A549 (cell line): ENCODE measurements at regions not wholly inside any gene's neighbourhood (a gene's known extent, or its start where the extent isn't known, plus 50 kb on each side); places are given as distances from the start of the nearest gene placed in this dataset.
"Not testable (repeated sequence)": the region's sequence is repeated elsewhere in the genome, so short reads cannot be mapped to it uniquely, and the experiment has no call there.

Experiments
- ATAC-seq, 2 experiments: fragments of 200-7000 bp in 1 of 2; fragments of >200 bp in 1 of 2; cut with Nextera tagmentation in 1 of 2; cut with Tn5 transposase in 1 of 2; 3 replicates each; pipeline versions ENCODE4 v1.8.0 to v1.9.1; 2018 to 2020; ENCODE audit warnings: mild to moderate bottlenecking in 1 of 2, moderate library complexity in 1 of 2
- CTCF ChIA-PET: fragments of 300-600 bp; sonication (Branson Sonifier 250); formaldehyde crosslinking; extraction: SDS; loops from one replicate; lab custom pipeline; 2021; ENCODE audit warnings: antibody characterized with exemption, inconsistent platforms; lab: Yijun Ruan, JAX
- POLR2A ChIA-PET: fragments of 350-600 bp; formaldehyde crosslinking; extraction: SDS; loops from one replicate; lab custom pipeline; 2021; ENCODE audit warnings: antibody characterized with exemption, inconsistent platforms; lab: Yijun Ruan, JAX
- DNase-seq, 2 experiments: peaks; one replicate each; pipeline versions ENCODE4 v3.0.0 to v3.0.0-alpha.2; 2011 to 2016; ENCODE audit warnings: low read depth in 1 of 2, low spot score in 1 of 2
- FAIRE-seq: peaks from 2 replicates; lab custom pipeline; 2011; peaks lifted over from hg19 to GRCh38; lab: Jason Lieb, UNC
- H3K27ac ChIP-seq, 2 experiments: fragments of >200 bp; sonication (Bioruptor Twin); formaldehyde crosslinking; 3 replicates each; pipeline ENCODE4 v1.5.1; 2016 to 2017
- H3K4me1 ChIP-seq: fragments of >200 bp; sonication (Bioruptor Twin); formaldehyde crosslinking; 3 replicates; pipeline ENCODE4 v1.6.1; 2016
- H3K4me2 ChIP-seq: fragments of >200 bp; sonication (Bioruptor Twin); formaldehyde crosslinking; 3 replicates; pipeline ENCODE4 v1.6.1; 2016
- H3K4me3 ChIP-seq: fragments of >200 bp; sonication (Bioruptor Twin); formaldehyde crosslinking; 3 replicates; pipeline ENCODE4 v1.5.1; 2016
- H3K9me3 ChIP-seq: fragments of >200 bp; sonication (Bioruptor Twin); formaldehyde crosslinking; 3 replicates; pipeline ENCODE4 v1.6.1; 2016
- CBX8 ChIP-seq: fragments of 200-600 bp; sonication (generic); IDR thresholded peaks from 2 replicates; pipeline ENCODE4 v1.6.1; 2016
- CEBPB ChIP-seq, 2 experiments: fragments of >200 bp in 1 of 2; sonication (Bioruptor Twin) in 1 of 2; formaldehyde crosslinking in 1 of 2; IDR thresholded peaks; 2 replicates each; pipeline ENCODE4 v1.6.1; 2012 to 2016
- CHD2 ChIP-seq: fragments of 150-350 bp; IDR thresholded peaks from 2 replicates; pipeline ENCODE4 v1.6.1; 2014; ENCODE audit warnings: low read length; ENCODE audit not compliant: partially characterized antibody
- EHF ChIP-seq: fragments of 250-450 bp; sonication (Bioruptor Pico); IDR thresholded peaks from 2 replicates; pipeline ENCODE4 v1.5.0; 2020; ENCODE audit warnings: mild to moderate bottlenecking
- FOXS1 ChIP-seq: fragments of 250-450 bp; sonication (Bioruptor Pico); IDR thresholded peaks from 2 replicates; pipeline ENCODE4 v1.5.0; 2020; ENCODE audit warnings: mild to moderate bottlenecking, moderate library complexity
- GATA3 ChIP-seq: IDR thresholded peaks from 2 replicates; pipeline ENCODE4 v1.6.1; 2012; ENCODE audit warnings: borderline replicate concordance
- HOXA7 ChIP-seq: fragments of 250-450 bp; sonication (Bioruptor Pico); IDR thresholded peaks from 2 replicates; pipeline ENCODE4 v1.5.0; 2020; ENCODE audit warnings: mild to moderate bottlenecking, moderate library complexity
- HOXB5 ChIP-seq: fragments of 250-450 bp; sonication (Bioruptor Pico); IDR thresholded peaks from 2 replicates; pipeline ENCODE4 v1.5.0; 2020; ENCODE audit warnings: mild to moderate bottlenecking, moderate library complexity
- KDM1A ChIP-seq: fragments of 200-600 bp; sonication (generic); IDR thresholded peaks from 2 replicates; pipeline ENCODE4 v1.6.1; 2016; ENCODE audit warnings: low read depth, mild to moderate bottlenecking
- MAFK ChIP-seq: fragments of 450-650 bp; IDR thresholded peaks from 2 replicates; pipeline ENCODE4 v1.6.1; 2014; ENCODE audit not compliant: partially characterized antibody
- MAX ChIP-seq: IDR thresholded peaks from 2 replicates; pipeline ENCODE4 v1.6.1; 2012
- NFE2L2 ChIP-seq: fragments of 150-350 bp; conservative IDR thresholded peaks from 2 replicates; pipeline ENCODE4 v1.6.1; 2014; ENCODE audit warnings: low read length
- PHF8 ChIP-seq: fragments of 200-600 bp; sonication (generic); IDR thresholded peaks from 2 replicates; pipeline ENCODE4 v1.6.1; 2016; ENCODE audit warnings: low read depth, mild to moderate bottlenecking, antibody characterized with exemption, moderate library complexity, borderline replicate concordance
- RARB ChIP-seq: fragments of 250-450 bp; sonication (Bioruptor Pico); IDR thresholded peaks from 2 replicates; pipeline ENCODE4 v1.8.0; 2021; ENCODE audit warnings: mild to moderate bottlenecking, moderate library complexity
- RCOR1 ChIP-seq: fragments of 150-350 bp; IDR thresholded peaks from 2 replicates; pipeline ENCODE4 v1.6.1; 2014; ENCODE audit warnings: antibody characterized with exemption, low read length, low read depth
- SMC3 ChIP-seq: fragments of >200 bp; sonication (Bioruptor Twin); formaldehyde crosslinking; IDR thresholded peaks from 3 replicates; pipeline ENCODE4 v1.6.1; 2018; ENCODE audit warnings: inconsistent platforms
- ZC3H11A ChIP-seq: fragments of 450-650 bp; IDR thresholded peaks from 2 replicates; pipeline ENCODE4 v1.6.1; 2014; ENCODE audit warnings: antibody characterized with exemption, mild to moderate bottlenecking
- ZNF302 ChIP-seq: fragments of 250-450 bp; sonication (Bioruptor Pico); IDR thresholded peaks from 2 replicates; pipeline ENCODE4 v1.9.0; 2021; ENCODE audit warnings: inconsistent platforms, mild to moderate bottlenecking, moderate library complexity
- WGBS: methylation state at CpG from one replicate; pipeline ENCODE4 v1.1.6; 2017; ENCODE audit errors: missing lambda C conversion rate; 5-methylcytosine and 5-hydroxymethylcytosine counted together
- TF ChIP-seq, protein P1 (sequence below): fragments of 200-600 bp; sonication (generic); IDR thresholded peaks from 2 replicates; pipeline ENCODE4 v1.6.1; 2016; ENCODE audit warnings: antibody characterized with exemption, mild to moderate bottlenecking, moderate library complexity
- TF ChIP-seq, protein P2 (sequence below): fragments of 150-350 bp; IDR thresholded peaks from 2 replicates; pipeline ENCODE4 v1.6.1; 2014; ENCODE audit warnings: low read depth, mild to moderate bottlenecking, low read length
- TF ChIP-seq, protein P3 (sequence below): fragments of >200 bp; sonication (Bioruptor Twin); formaldehyde crosslinking; IDR thresholded peaks from 2 replicates; pipeline ENCODE4 v1.6.1; 2016

- WGBS: 46% methylated on average over 1 of the region's 1 CpG
- no peak for ATAC-seq
Observed at GRCh38 chr3:29022976-29023375, 257.9 kb upstream of the RBMS3 start.

GRCh38 chr3:29026286-29026685 is 254.6 kb upstream of the RBMS3 start:
- no peak for DNase-seq
- H3K9me3 ChIP-seq: no peaks in the 10 kb centered on the region
- ChIA-PET POLR2A (no interaction called here), CTCF (interaction anchor here (0.5 kb wide), 1 partner anchor 416 kb away, joined by 3 read pairs; no protein-coding TSS in a partner anchor)
- FAIRE-seq: no peak
- H3K4me2 ChIP-seq: no peak overlapping the region
- TF ChIP-seq PHF8 (no peak), HOXB5 (CRISPR knock-in tag) (no peak), MAFK (no peak), EHF (CRISPR knock-in tag) (no peak), HOXA7 (no peak), CHD2 (no peak), NFE2L2 (no peak), ZC3H11A (no peak), RCOR1 (no peak), FOXS1 (CRISPR knock-in tag) (no peak), MAX (no peak), CEBPB (IDR thresholded peaks at IDR 0.05) (no peak), ZNF302 (CRISPR knock-in tag) (no peak)
- TF ChIP-seq, protein P1, sequence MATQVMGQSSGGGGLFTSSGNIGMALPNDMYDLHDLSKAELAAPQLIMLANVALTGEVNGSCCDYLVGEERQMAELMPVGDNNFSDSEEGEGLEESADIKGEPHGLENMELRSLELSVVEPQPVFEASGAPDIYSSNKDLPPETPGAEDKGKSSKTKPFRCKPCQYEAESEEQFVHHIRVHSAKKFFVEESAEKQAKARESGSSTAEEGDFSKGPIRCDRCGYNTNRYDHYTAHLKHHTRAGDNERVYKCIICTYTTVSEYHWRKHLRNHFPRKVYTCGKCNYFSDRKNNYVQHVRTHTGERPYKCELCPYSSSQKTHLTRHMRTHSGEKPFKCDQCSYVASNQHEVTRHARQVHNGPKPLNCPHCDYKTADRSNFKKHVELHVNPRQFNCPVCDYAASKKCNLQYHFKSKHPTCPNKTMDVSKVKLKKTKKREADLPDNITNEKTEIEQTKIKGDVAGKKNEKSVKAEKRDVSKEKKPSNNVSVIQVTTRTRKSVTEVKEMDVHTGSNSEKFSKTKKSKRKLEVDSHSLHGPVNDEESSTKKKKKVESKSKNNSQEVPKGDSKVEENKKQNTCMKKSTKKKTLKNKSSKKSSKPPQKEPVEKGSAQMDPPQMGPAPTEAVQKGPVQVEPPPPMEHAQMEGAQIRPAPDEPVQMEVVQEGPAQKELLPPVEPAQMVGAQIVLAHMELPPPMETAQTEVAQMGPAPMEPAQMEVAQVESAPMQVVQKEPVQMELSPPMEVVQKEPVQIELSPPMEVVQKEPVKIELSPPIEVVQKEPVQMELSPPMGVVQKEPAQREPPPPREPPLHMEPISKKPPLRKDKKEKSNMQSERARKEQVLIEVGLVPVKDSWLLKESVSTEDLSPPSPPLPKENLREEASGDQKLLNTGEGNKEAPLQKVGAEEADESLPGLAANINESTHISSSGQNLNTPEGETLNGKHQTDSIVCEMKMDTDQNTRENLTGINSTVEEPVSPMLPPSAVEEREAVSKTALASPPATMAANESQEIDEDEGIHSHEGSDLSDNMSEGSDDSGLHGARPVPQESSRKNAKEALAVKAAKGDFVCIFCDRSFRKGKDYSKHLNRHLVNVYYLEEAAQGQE: no peak
- TF ChIP-seq, protein P2, sequence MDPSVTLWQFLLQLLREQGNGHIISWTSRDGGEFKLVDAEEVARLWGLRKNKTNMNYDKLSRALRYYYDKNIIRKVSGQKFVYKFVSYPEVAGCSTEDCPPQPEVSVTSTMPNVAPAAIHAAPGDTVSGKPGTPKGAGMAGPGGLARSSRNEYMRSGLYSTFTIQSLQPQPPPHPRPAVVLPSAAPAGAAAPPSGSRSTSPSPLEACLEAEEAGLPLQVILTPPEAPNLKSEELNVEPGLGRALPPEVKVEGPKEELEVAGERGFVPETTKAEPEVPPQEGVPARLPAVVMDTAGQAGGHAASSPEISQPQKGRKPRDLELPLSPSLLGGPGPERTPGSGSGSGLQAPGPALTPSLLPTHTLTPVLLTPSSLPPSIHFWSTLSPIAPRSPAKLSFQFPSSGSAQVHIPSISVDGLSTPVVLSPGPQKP: no peak
- no peak overlapping the region for H3K4me3 ChIP-seq
- WGBS: 68% methylated on average over 2 of the region's 2 CpGs
- H3K27ac ChIP-seq: no peak overlapping the region
- H3K4me1 ChIP-seq: no peaks in the 10 kb centered on the region
- ATAC-seq: no peak

More at GRCh38 chr3:29022976-29023375, 257.9 kb upstream of the RBMS3 start:
- no peak for FAIRE-seq
- CTCF ChIA-PET: no interaction called here
- H3K4me3 ChIP-seq: no peak overlapping the region
- H3K27ac ChIP-seq: no peak overlapping the region
- no peaks in the 10 kb centered on the region for H3K9me3 ChIP-seq
- POLR2A ChIA-PET: no interaction called here
- H3K4me2 ChIP-seq: no peak overlapping the region
- no peak for DNase-seq
- no peaks in the 10 kb centered on the region for H3K4me1 ChIP-seq
- TF ChIP-seq KDM1A: no peak
- no peak for TF ChIP-seq CBX8
- TF ChIP-seq ZC3H11A: no peak
- TF ChIP-seq RARB: no peak
- no peak for TF ChIP-seq CEBPB (IDR thresholded peaks at IDR 0.05)
- TF ChIP-seq, protein P3, sequence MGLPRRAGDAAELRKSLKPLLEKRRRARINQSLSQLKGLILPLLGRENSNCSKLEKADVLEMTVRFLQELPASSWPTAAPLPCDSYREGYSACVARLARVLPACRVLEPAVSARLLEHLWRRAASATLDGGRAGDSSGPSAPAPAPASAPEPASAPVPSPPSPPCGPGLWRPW: no peak
- no peak for TF ChIP-seq SMC3

- FAIRE-seq (no peak), DNase-seq (no peak), ATAC-seq (no peak)
- Histone ChIP-seq H3K4me2 (no peak overlapping the region), H3K4me1 (no peaks in the 10 kb centered on the region), H3K9me3 (no peaks in the 10 kb centered on the region), H3K4me3 (no peak overlapping the region), H3K27ac (no peak overlapping the region)
- CTCF ChIA-PET: no interaction called here
- POLR2A ChIA-PET: no interaction called here
- 52% methylated on average over 3 of the region's 3 CpGs for WGBS
- TF ChIP-seq GATA3: no peak
- TF ChIP-seq MAFK: peak; percentile 84
Observed at GRCh38 chr3:29026959-29027358, 253.9 kb upstream of the RBMS3 start.

DNA sequence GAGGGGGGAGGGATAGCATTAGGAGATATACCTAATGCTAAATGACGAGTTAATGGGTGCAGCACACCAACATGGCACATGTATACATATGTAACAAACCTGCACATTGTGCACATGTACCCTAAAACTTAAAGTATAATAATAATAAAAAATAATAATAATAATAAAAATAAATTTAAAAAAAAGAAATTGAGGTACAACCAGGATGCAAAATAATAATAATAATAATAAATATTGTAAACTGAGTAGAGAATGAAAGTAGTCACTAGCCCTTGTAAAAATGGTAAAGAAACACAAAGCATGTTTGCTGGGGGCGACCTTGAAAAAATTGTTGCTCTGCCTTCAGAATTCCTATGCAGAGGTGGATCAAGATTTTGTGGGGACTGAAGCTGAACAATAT is 249.7 kb upstream of the RBMS3 start:
- H3K4me2 ChIP-seq, ATAC-seq, H3K4me3 ChIP-seq, DNase-seq, FAIRE-seq, H3K27ac ChIP-seq, POLR2A ChIA-PET, CTCF ChIA-PET, H3K9me3 ChIP-seq, H3K4me1 ChIP-seq: not testable (repeated sequence)
- 54% methylated on average over 2 of the region's 2 CpGs for WGBS
